ENCODE measurements at regions not wholly inside any gene's neighbourhood (a gene's known extent, or its start where the extent isn't known, plus 50 kb on each side); places are given as distances from the start of the nearest gene placed in this dataset.

DNA sequence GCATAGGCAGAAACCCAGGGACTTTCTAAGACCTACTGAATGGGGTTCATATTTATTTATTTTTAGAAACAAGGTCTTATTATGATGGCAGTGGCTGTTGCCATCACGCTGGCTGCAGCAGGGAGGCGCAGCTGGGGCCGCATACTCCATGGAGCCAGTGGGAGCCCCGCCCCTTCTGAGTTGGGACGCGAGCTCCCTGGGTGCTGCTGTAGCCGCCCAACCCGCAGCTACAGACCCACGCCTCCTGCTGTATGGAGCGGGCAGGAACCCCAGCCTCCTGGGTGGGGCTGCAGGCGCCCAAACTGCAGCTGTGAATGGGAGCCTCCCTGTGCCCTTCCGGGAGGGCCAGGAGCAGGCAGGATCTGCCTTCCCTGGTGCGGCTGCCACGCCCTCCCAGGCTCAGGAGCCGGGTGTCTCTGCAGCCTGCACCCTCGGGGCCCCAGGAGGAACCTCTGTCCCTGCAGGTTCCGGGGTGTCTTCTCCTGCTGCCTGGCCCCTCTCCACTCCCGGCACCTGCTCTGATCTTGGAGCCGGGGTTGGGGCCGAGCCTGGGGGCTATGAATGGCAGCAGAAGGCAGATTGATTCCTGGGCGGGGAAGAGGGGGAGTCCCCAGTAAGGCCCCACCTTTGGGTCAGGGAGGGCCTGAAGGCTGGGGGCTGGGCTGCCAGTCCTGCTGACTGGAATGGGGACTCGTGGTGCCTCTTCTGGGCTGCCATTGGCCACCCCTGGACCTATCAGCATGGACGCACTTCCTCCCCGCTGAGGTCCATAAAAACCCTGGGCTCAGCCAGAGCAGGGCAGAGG lies 66.5 kb upstream of the LRRN2 start (continued):
- TF ChIP-seq, protein P1, sequence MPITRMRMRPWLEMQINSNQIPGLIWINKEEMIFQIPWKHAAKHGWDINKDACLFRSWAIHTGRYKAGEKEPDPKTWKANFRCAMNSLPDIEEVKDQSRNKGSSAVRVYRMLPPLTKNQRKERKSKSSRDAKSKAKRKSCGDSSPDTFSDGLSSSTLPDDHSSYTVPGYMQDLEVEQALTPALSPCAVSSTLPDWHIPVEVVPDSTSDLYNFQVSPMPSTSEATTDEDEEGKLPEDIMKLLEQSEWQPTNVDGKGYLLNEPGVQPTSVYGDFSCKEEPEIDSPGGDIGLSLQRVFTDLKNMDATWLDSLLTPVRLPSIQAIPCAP (CRISPR knock-in tag; IDR thresholded peaks at IDR 0.05; ENCODE audit: borderline replicate concordance) = no peak
- TF ChIP-seq ZNF3 (CRISPR knock-in tag; IDR thresholded peaks at IDR 0.05) (no peak), ATF7 (IDR thresholded peaks at IDR 0.05) (peak; percentile 62; the same call in 1 of the 2 replicates), L3MBTL2 (IDR thresholded peaks at IDR 0.05) (peak; percentile 42; the same call in 1 of the 2 replicates), RBM15 (IDR thresholded peaks at IDR 0.05; ENCODE audit: insufficient read depth, low read length) (no peak)

DNA sequence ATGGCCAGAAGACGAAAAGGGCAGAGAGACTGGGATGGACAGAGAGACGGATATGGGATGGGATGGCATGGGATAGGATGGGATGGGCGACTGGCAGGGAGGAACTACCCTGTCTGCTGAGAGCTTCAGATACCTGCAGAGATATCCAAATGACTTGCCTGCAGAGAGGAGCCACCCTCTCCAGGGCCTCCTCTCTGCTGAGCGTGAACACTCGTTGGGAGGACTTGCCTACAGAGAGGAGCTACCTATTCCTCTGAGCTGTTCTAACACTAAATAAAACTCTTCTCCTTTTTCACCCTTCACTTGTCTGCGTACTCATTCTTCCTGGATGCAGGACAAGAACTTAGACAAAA lies 67.1 kb upstream of the LRRN2 start:
- H3K79me2 ChIP-seq (ENCODE audit: control insufficient read depth, insufficient read depth, low read length) = no peaks in the 10 kb centered on the region
- H4K20me1 ChIP-seq (replicated peaks; ENCODE audit: control insufficient read depth, insufficient read depth, low read length) = no peaks in the 10 kb centered on the region
- ChIA-PET CTCF (ENCODE audit: low intra/inter-chr PET ratio) (interaction anchor here (1.7 to 1.8 kb wide), 2 partner anchors 12 to 55 kb away, joined by 5 to 7 read pairs; no protein-coding TSS in a partner anchor), POLR2A (interaction anchor here (1.0 to 1.3 kb wide), 2 partner anchors 11 to 20 kb away, joined by 3 to 5 read pairs; no protein-coding TSS in a partner anchor)
- H3K27ac ChIP-seq (ENCODE audit: extremely low read depth, low read depth, low read length) = no peak overlapping the region
- no TSS peak for BruUV-seq (replicated peaks)
- DNase-seq (ENCODE audit: extremely low read depth in 1 of 4, low spot score in 3 of 4) = no peak
- ATAC-seq = no peak
- H3K9ac ChIP-seq (ENCODE audit: insufficient read depth in 1 of 2, low read depth in 2 of 2, low read length in 2 of 2) = no peak overlapping the region
- FAIRE-seq = no peak
- intact Hi-C loops (cut with micrococcal nuclease) = loop anchor here (5.0 kb wide), 1 partner anchor 80 kb away; no protein-coding TSS in a partner anchor
- H3K4me2 ChIP-seq (ENCODE audit: insufficient read depth, low read length) = no peak overlapping the region
- no peak overlapping the region for H3K4me3 ChIP-seq
- no peak overlapping the region for H2AFZ ChIP-seq (ENCODE audit: low read depth, low read length)
- no peaks in the 10 kb centered on the region for H3K36me3 ChIP-seq (ENCODE audit: control insufficient read depth, insufficient read depth, low read length)
- in situ Hi-C loops (cut with MboI) = no loop called here
- peaks cover 6 to 9% of the 10 kb centered on the region in 2 experiments; a peak in 4 of 5 replicates for H3K4me1 ChIP-seq (replicated peaks in 1 of 2; ENCODE audit: control insufficient read depth in 2 of 2, insufficient read depth in 2 of 2, low read length in 2 of 2)
- peaks cover 0 to 6% of the 10 kb centered on the region in 2 experiments; a peak in 1 of 5 replicates for H3K27me3 ChIP-seq (ENCODE audit: control insufficient read depth in 2 of 2, insufficient read depth in 2 of 2, low read length in 2 of 2)
- H3K9me1 ChIP-seq (ENCODE audit: control insufficient read depth, insufficient read depth, low read length) = no peaks in the 10 kb centered on the region
- WGBS (ENCODE audit: insufficient coverage, low coverage, missing lambda C conversion rate) = 18% methylated on average over 6 of the region's 6 CpGs
- no peaks in the 10 kb centered on the region for H3K9me3 ChIP-seq (replicated peaks; ENCODE audit: control insufficient read depth, insufficient read depth, low read depth, low read length)
- TF ChIP-seq FOXK1 (CRISPR knock-in tag; IDR thresholded peaks at IDR 0.05; ENCODE audit: borderline replicate concordance) = no peak
- no peak for TF ChIP-seq JUNB (CRISPR knock-in tag; conservative IDR thresholded peaks at IDR 0.05)
- TF ChIP-seq PTTG1 (tag; IDR thresholded peaks at IDR 0.05; ENCODE audit: low read depth) = no peak
- TF ChIP-seq TRIM24 (IDR thresholded peaks at IDR 0.05) = peak in 1 of 2 experiments; percentile 39; a peak in 1 of 4 replicates
- TF ChIP-seq, protein P2, sequence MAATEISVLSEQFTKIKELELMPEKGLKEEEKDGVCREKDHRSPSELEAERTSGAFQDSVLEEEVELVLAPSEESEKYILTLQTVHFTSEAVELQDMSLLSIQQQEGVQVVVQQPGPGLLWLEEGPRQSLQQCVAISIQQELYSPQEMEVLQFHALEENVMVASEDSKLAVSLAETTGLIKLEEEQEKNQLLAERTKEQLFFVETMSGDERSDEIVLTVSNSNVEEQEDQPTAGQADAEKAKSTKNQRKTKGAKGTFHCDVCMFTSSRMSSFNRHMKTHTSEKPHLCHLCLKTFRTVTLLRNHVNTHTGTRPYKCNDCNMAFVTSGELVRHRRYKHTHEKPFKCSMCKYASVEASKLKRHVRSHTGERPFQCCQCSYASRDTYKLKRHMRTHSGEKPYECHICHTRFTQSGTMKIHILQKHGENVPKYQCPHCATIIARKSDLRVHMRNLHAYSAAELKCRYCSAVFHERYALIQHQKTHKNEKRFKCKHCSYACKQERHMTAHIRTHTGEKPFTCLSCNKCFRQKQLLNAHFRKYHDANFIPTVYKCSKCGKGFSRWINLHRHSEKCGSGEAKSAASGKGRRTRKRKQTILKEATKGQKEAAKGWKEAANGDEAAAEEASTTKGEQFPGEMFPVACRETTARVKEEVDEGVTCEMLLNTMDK (IDR thresholded peaks at IDR 0.05; ENCODE audit: borderline replicate concordance, insufficient read depth, low read depth, low read length, poor library complexity, severe bottlenecking) = no peak
- no peak for TF ChIP-seq ZNF696 (CRISPR knock-in tag; conservative IDR thresholded peaks at IDR 0.05)
- TF ChIP-seq, protein P3, sequence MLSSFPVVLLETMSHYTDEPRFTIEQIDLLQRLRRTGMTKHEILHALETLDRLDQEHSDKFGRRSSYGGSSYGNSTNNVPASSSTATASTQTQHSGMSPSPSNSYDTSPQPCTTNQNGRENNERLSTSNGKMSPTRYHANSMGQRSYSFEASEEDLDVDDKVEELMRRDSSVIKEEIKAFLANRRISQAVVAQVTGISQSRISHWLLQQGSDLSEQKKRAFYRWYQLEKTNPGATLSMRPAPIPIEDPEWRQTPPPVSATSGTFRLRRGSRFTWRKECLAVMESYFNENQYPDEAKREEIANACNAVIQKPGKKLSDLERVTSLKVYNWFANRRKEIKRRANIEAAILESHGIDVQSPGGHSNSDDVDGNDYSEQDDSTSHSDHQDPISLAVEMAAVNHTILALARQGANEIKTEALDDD (IDR thresholded peaks at IDR 0.05) = no peak
- TF ChIP-seq FOXM1 (IDR thresholded peaks at IDR 0.05; ENCODE audit: low read depth) = no peak
- TF ChIP-seq FOXM1 (CRISPR knock-in tag; IDR thresholded peaks at IDR 0.05; ENCODE audit: low read depth) = no peak
- peak; percentile 62 for TF ChIP-seq ZNF280A (IDR thresholded peaks at IDR 0.05; ENCODE audit: low read depth, partially characterized antibody)
- peak; percentile 91 for TF ChIP-seq TRIM28 (IDR thresholded peaks at IDR 0.05)
